K562 (cell line): ENCODE measurements at regions not wholly inside any gene's neighbourhood (a gene's known extent, or its start where the extent isn't known, plus 50 kb on each side); places are given as distances from the start of the nearest gene placed in this dataset.
A peak's percentile ranks its signal among the peaks of the same experiment; 100 is the strongest.

Experiments used
- ATAC-seq: fragments of 200-7000 bp; cut with Tn5 transposase; 3 replicates; pipeline ENCODE4 v1.9.1; 2020; ENCODE audit warnings: moderate library complexity
- BruUV-seq: library from RNA; stranded (reverse); fragments of 400-500 nt; replicated peaks from 2 replicates; lab custom pipeline; 2021; lab: Mats Ljungman, UMichigan
- CTCF ChIA-PET: fragments of 300-600 bp; formaldehyde crosslinking; extraction: SDS; loops from one replicate; lab custom pipeline; 2021; ENCODE audit warnings: low intra/inter-chr PET ratio; lab: Yijun Ruan, JAX
- POLR2A ChIA-PET: fragments of 300-600, 350-650 bp; sonication (Branson Sonifier 250); formaldehyde crosslinking; extraction: SDS; loops from one replicate; lab custom pipeline; 2021; ENCODE audit warnings: antibody characterized with exemption, inconsistent platforms; lab: Yijun Ruan, JAX
- DNase-seq, 4 experiments: peaks; one replicate each; pipeline versions ENCODE4 v3.0.0 to v3.0.0-alpha.2; 2011 to 2018; ENCODE audit warnings: low spot score in 3 of 4, mixed read lengths in 3 of 4; ENCODE audit errors: extremely low read depth in 1 of 4
- FAIRE-seq: peaks from 2 replicates; lab custom pipeline; 2011; peaks lifted over from hg19 to GRCh38; lab: Jason Lieb, UNC
- H2AFZ ChIP-seq: 2 replicates; pipeline ENCODE4 v1.6.0; 2011; ENCODE audit warnings: low read depth, low read length, control low read depth, inconsistent platforms
- H3K27ac ChIP-seq: fragments of 200-600 bp; 3 replicates; pipeline ENCODE4 v1.8.0; 2011; ENCODE audit warnings: low read depth, mild to moderate bottlenecking, control low read depth, inconsistent platforms, low read length, moderate library complexity, mixed read lengths; ENCODE audit errors: extremely low read depth
- H3K27me3 ChIP-seq, 2 experiments: fragments of 300-600 bp in 1 of 2; 2 replicates in 1 of 2; 3 replicates in 1 of 2; pipeline versions ENCODE4 v1.6.0 to v1.8.0; 2011; ENCODE audit warnings: inconsistent platforms in 2 of 2, low read length in 2 of 2, mild to moderate bottlenecking in 1 of 2, mixed read lengths in 1 of 2, moderate library complexity in 1 of 2; ENCODE audit not compliant: control insufficient read depth in 2 of 2, insufficient read depth in 2 of 2
- H3K36me3 ChIP-seq: fragments of 300-600 bp; 3 replicates; pipeline ENCODE4 v1.8.0; 2011; ENCODE audit warnings: mild to moderate bottlenecking, low read length, inconsistent platforms; ENCODE audit not compliant: control insufficient read depth, insufficient read depth
- H3K4me1 ChIP-seq, 2 experiments: fragments of 200-600 bp in 1 of 2; replicated peaks in 1 of 2; 2 replicates in 1 of 2; 3 replicates in 1 of 2; pipeline versions ENCODE4 v1.5.1 to v1.8.0; 2011; ENCODE audit warnings: inconsistent platforms in 2 of 2, low read length in 2 of 2, mild to moderate bottlenecking in 1 of 2, mixed read lengths in 1 of 2, moderate library complexity in 1 of 2; ENCODE audit not compliant: control insufficient read depth in 2 of 2, insufficient read depth in 2 of 2
- H3K4me2 ChIP-seq: 2 replicates; pipeline ENCODE4 v1.6.1; 2011; ENCODE audit warnings: low read length, control low read depth, inconsistent platforms, mixed read lengths; ENCODE audit not compliant: insufficient read depth
- H3K4me3 ChIP-seq: fragments of 200-600 bp; sonication (generic), shearing (Covaris generic); 2 replicates; pipeline ENCODE4 v1.5.1; 2016; ENCODE audit warnings: control low read depth, inconsistent platforms
- H3K79me2 ChIP-seq: fragments of 200-600 bp; 3 replicates; pipeline ENCODE4 v1.8.0; 2011; ENCODE audit warnings: low read length, inconsistent platforms; ENCODE audit not compliant: control insufficient read depth, insufficient read depth
- H3K9ac ChIP-seq, 2 experiments: 2 replicates each; pipeline versions ENCODE4 v1.6.0 to v1.6.1; 2011; ENCODE audit warnings: low read depth in 2 of 2, low read length in 2 of 2, control low read depth in 1 of 2, inconsistent platforms in 1 of 2, mild to moderate bottlenecking in 1 of 2, mixed read lengths in 1 of 2; ENCODE audit not compliant: insufficient read depth in 1 of 2
- H3K9me1 ChIP-seq: one replicate; pipeline ENCODE4 v1.6.0; 2011; ENCODE audit warnings: inconsistent platforms, mild to moderate bottlenecking, low read length, moderate library complexity; ENCODE audit not compliant: control insufficient read depth, insufficient read depth
- H3K9me3 ChIP-seq: replicated peaks from 2 replicates; pipeline ENCODE4 v1.5.1; 2011; ENCODE audit warnings: low read depth, low read length, inconsistent platforms; ENCODE audit not compliant: control insufficient read depth, insufficient read depth
- H4K20me1 ChIP-seq: replicated peaks from 2 replicates; pipeline ENCODE4 v1.6.1; 2011; ENCODE audit warnings: low read length, inconsistent platforms, mixed read lengths; ENCODE audit not compliant: control insufficient read depth, insufficient read depth
- ADNP ChIP-seq: fragments of 200-800 bp; sonication (Bioruptor generic); IDR thresholded peaks from 2 replicates; pipeline ENCODE4 v1.6.1; 2016; ENCODE audit warnings: missing genetic modification characterization, missing compliant biosample characterization
- BCOR ChIP-seq: fragments of 450-650 bp; IDR thresholded peaks from 2 replicates; pipeline ENCODE4 v1.6.1; 2016
- ESRRA ChIP-seq: fragments of 450-650 bp; IDR thresholded peaks from 2 replicates; pipeline ENCODE4 v1.6.1; 2014; ENCODE audit warnings: low read depth, mild to moderate bottlenecking, moderate library complexity, borderline replicate concordance
- HDAC2 ChIP-seq: fragments of 450-650 bp; IDR thresholded peaks from 2 replicates; pipeline ENCODE4 v1.6.1; 2016; ENCODE audit warnings: mild to moderate bottlenecking
- RBM25 ChIP-seq: fragments of 200-400 bp; formaldehyde crosslinking; IDR thresholded peaks from 2 replicates; pipeline ENCODE4 v1.6.1; 2018; ENCODE audit warnings: low read length, low read depth, moderate library complexity; ENCODE audit not compliant: severe bottlenecking
- SIN3B ChIP-seq: fragments of 450-650 bp; IDR thresholded peaks from 2 replicates; pipeline ENCODE4 v1.6.1; 2017; ENCODE audit warnings: low read depth, mild to moderate bottlenecking, moderate library complexity
- SREBF1 ChIP-seq: fragments of 150-350 bp; IDR thresholded peaks from 2 replicates; pipeline ENCODE4 v1.6.1; 2014; ENCODE audit warnings: antibody characterized with exemption, low read depth, low read length, borderline replicate concordance
- TAF9B ChIP-seq: fragments of 450-650 bp; IDR thresholded peaks from 2 replicates; pipeline ENCODE4 v1.6.1; 2018; ENCODE audit warnings: mild to moderate bottlenecking; ENCODE audit not compliant: partially characterized antibody
- ZBED1 ChIP-seq: IDR thresholded peaks from 2 replicates; pipeline ENCODE4 v1.6.1; 2014
- ZNF217 ChIP-seq: sonication (generic); formaldehyde crosslinking; IDR thresholded peaks from 2 replicates; pipeline ENCODE4 v1.8.0; 2022; ENCODE audit warnings: mild to moderate bottlenecking, missing genetic modification reagents
- in situ Hi-C: fragments of 300-500 bp; cut with MboI; formaldehyde crosslinking; loops from 4 replicates; pipeline ENCODE4 v1.15.0; 2018; ENCODE audit warnings: inconsistent platforms, mixed read lengths
- intact Hi-C: fragments of 100-400 bp; cut with micrococcal nuclease; formaldehyde crosslinking; loops from 2 replicates; pipeline ENCODE4 v1.14.2; 2022
- TF ChIP-seq, protein P1 (sequence below): sonication (generic); formaldehyde crosslinking; IDR thresholded peaks from 2 replicates; pipeline ENCODE4 v1.8.0; 2023; ENCODE audit warnings: mild to moderate bottlenecking, missing genetic modification reagents

- H3K4me1 ChIP-seq: peaks cover 0 to 3% of the 10 kb centered on the region in 2 experiments; a peak in 3 of 5 replicates
- H2AFZ ChIP-seq: no peak overlapping the region
- H3K79me2 ChIP-seq: no peaks in the 10 kb centered on the region
- no peaks in the 10 kb centered on the region for H4K20me1 ChIP-seq
- H3K27ac ChIP-seq: no peak overlapping the region
- intact Hi-C loops: no loop called here
- H3K36me3 ChIP-seq: no peaks in the 10 kb centered on the region
- BruUV-seq: no TSS peak
- DNase-seq (no peak), ATAC-seq (no peak), FAIRE-seq (no peak)
- H3K9me1 ChIP-seq: no peaks in the 10 kb centered on the region
- no peak overlapping the region for H3K4me3 ChIP-seq
- TF ChIP-seq ESRRA: peak; percentile 35; the same call in 1 of the 2 replicates
- TF ChIP-seq, protein P1, sequence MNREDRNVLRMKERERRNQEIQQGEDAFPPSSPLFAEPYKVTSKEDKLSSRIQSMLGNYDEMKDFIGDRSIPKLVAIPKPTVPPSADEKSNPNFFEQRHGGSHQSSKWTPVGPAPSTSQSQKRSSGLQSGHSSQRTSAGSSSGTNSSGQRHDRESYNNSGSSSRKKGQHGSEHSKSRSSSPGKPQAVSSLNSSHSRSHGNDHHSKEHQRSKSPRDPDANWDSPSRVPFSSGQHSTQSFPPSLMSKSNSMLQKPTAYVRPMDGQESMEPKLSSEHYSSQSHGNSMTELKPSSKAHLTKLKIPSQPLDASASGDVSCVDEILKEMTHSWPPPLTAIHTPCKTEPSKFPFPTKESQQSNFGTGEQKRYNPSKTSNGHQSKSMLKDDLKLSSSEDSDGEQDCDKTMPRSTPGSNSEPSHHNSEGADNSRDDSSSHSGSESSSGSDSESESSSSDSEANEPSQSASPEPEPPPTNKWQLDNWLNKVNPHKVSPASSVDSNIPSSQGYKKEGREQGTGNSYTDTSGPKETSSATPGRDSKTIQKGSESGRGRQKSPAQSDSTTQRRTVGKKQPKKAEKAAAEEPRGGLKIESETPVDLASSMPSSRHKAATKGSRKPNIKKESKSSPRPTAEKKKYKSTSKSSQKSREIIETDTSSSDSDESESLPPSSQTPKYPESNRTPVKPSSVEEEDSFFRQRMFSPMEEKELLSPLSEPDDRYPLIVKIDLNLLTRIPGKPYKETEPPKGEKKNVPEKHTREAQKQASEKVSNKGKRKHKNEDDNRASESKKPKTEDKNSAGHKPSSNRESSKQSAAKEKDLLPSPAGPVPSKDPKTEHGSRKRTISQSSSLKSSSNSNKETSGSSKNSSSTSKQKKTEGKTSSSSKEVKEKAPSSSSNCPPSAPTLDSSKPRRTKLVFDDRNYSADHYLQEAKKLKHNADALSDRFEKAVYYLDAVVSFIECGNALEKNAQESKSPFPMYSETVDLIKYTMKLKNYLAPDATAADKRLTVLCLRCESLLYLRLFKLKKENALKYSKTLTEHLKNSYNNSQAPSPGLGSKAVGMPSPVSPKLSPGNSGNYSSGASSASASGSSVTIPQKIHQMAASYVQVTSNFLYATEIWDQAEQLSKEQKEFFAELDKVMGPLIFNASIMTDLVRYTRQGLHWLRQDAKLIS: no peak
- TF ChIP-seq SREBF1: no peak
- TF ChIP-seq SIN3B: no peak
- 0 out of 2 replicates have a peak, but pooled peaks have one; percentile 33 for TF ChIP-seq HDAC2
- TF ChIP-seq TAF9B: no peak
- peak; percentile 67 for TF ChIP-seq BCOR
- TF ChIP-seq ADNP (tag): peak; percentile 49; the same call in 1 of the 2 replicates
- TF ChIP-seq ZNF217 (CRISPR knock-in tag): no peak
- no peak for TF ChIP-seq ZBED1
- peak; percentile 83 for TF ChIP-seq RBM25
- H3K9ac ChIP-seq: no peak overlapping the region
- ChIA-PET POLR2A (no interaction called here), CTCF (no interaction called here)
- H3K27me3 ChIP-seq: no peaks in the 10 kb centered on the region
- no peaks in the 10 kb centered on the region for H3K9me3 ChIP-seq
- no peak overlapping the region for H3K4me2 ChIP-seq
- in situ Hi-C loops: no loop called here
Observed at GRCh38 chr6:146955570-146955969, 248.6 kb upstream of the STXBP5 start.
